ENCODE measurements at regions not wholly inside any gene's neighbourhood (a gene's known extent, or its start where the extent isn't known, plus 50 kb on each side); places are given as distances from the start of the nearest gene placed in this dataset.
"Not testable (repeated sequence)": the region's sequence is repeated elsewhere in the genome, so short reads cannot be mapped to it uniquely, and the experiment has no call there.

- Histone ChIP-seq H3K27me3 (ENCODE audit: control insufficient read depth, insufficient read depth) (no peaks in the 10 kb centered on the region), H3K4me3 (ENCODE audit: low read length) (no peak overlapping the region), H3K4me1 (ENCODE audit: control insufficient read depth, insufficient read depth, low read length) (peaks cover 1% of the 10 kb centered on the region), H3K27ac (ENCODE audit: low read length) (no peak overlapping the region), H3K9me3 (ENCODE audit: control insufficient read depth, low read length) (no peaks in the 10 kb centered on the region)
- intact Hi-C loops (cut with DNase I): no loop called here
- DNase-seq (no peak), ATAC-seq (no peak)
- WGBS: 87% methylated on average over 5 of the region's 5 CpGs
Observed at GRCh38 chr3:3648988-3649679, 150.1 kb upstream of the LRRN1 start.

- 73% methylated on average over 2 of the region's 2 CpGs for WGBS
- Histone ChIP-seq H3K27ac (ENCODE audit: low read length) (no peak overlapping the region), H3K4me3 (ENCODE audit: low read length) (no peak overlapping the region), H3K9me3 (ENCODE audit: control insufficient read depth, low read length) (no peaks in the 10 kb centered on the region), H3K27me3 (ENCODE audit: control insufficient read depth, insufficient read depth) (no peaks in the 10 kb centered on the region), H3K4me1 (ENCODE audit: control insufficient read depth, insufficient read depth, low read length) (peaks cover 1% of the 10 kb centered on the region)
- intact Hi-C loops (cut with DNase I): no loop called here
- ATAC-seq: no peak
- no peak for DNase-seq
Observed at GRCh38 chr3:3646934-3647333, 152.3 kb upstream of the LRRN1 start.

- H3K27ac ChIP-seq (ENCODE audit: low read length); H3K27me3 ChIP-seq (ENCODE audit: control insufficient read depth, insufficient read depth); H3K9me3 ChIP-seq (ENCODE audit: control insufficient read depth, low read length); intact Hi-C loops (cut with DNase I); H3K4me1 ChIP-seq (ENCODE audit: control insufficient read depth, insufficient read depth, low read length); ATAC-seq; DNase-seq; H3K4me3 ChIP-seq (ENCODE audit: low read length): not testable (repeated sequence)
- WGBS: 82% methylated on average over 13 of the region's 13 CpGs
Observed at GRCh38 chr3:3646103-3646844, 153.0 kb upstream of the LRRN1 start.

- 73% methylated on average over 5 of the region's 5 CpGs for WGBS
- Histone ChIP-seq H3K4me1 (ENCODE audit: control insufficient read depth, insufficient read depth, low read length) (no peaks in the 10 kb centered on the region), H3K27me3 (ENCODE audit: control insufficient read depth, insufficient read depth) (no peaks in the 10 kb centered on the region), H3K4me3 (ENCODE audit: low read length) (no peak overlapping the region), H3K9me3 (ENCODE audit: control insufficient read depth, low read length) (no peaks in the 10 kb centered on the region), H3K27ac (ENCODE audit: low read length) (no peak overlapping the region)
- no peak for ATAC-seq
- DNase-seq: no peak
- intact Hi-C loops (cut with DNase I): no loop called here
Observed at GRCh38 chr3:3641877-3642455, 157.3 kb upstream of the LRRN1 start.

- WGBS: 83% methylated on average over 2 of the region's 2 CpGs
- Histone ChIP-seq H3K27me3 (ENCODE audit: control insufficient read depth, insufficient read depth) (no peaks in the 10 kb centered on the region), H3K4me3 (ENCODE audit: low read length) (no peak overlapping the region), H3K27ac (ENCODE audit: low read length) (no peak overlapping the region), H3K9me3 (ENCODE audit: control insufficient read depth, low read length) (no peaks in the 10 kb centered on the region), H3K4me1 (ENCODE audit: control insufficient read depth, insufficient read depth, low read length) (no peaks in the 10 kb centered on the region)
- DNase-seq (no peak), ATAC-seq (no peak)
- intact Hi-C loops (cut with DNase I): no loop called here
Observed at GRCh38 chr3:3639078-3639477, 160.2 kb upstream of the LRRN1 start.

GRCh38 chr3:3636815-3637214 is 162.4 kb upstream of the LRRN1 start:
- DNase-seq (no peak), ATAC-seq (no peak)
- intact Hi-C loops (cut with DNase I): no loop called here
- H3K27me3 ChIP-seq (ENCODE audit: control insufficient read depth, insufficient read depth): no peaks in the 10 kb centered on the region
- no peaks in the 10 kb centered on the region for H3K4me1 ChIP-seq (ENCODE audit: control insufficient read depth, insufficient read depth, low read length)
- H3K9me3 ChIP-seq (ENCODE audit: control insufficient read depth, low read length): no peaks in the 10 kb centered on the region
- WGBS: 63% methylated on average over 2 of the region's 2 CpGs
- no peak overlapping the region for H3K4me3 ChIP-seq (ENCODE audit: low read length)
- no peak overlapping the region for H3K27ac ChIP-seq (ENCODE audit: low read length)

GRCh38 chr3:3635109-3635508 is 164.1 kb upstream of the LRRN1 start:
- DNase-seq: no peak
- intact Hi-C loops (cut with DNase I): no loop called here
- 68% methylated on average over 1 of the region's 1 CpG for WGBS
- ATAC-seq: no peak
- H3K4me1 ChIP-seq (ENCODE audit: control insufficient read depth, insufficient read depth, low read length): no peaks in the 10 kb centered on the region
- H3K27ac ChIP-seq (ENCODE audit: low read length): no peak overlapping the region
- no peaks in the 10 kb centered on the region for H3K9me3 ChIP-seq (ENCODE audit: control insufficient read depth, low read length)
- H3K4me3 ChIP-seq (ENCODE audit: low read length): no peak overlapping the region
- H3K27me3 ChIP-seq (ENCODE audit: control insufficient read depth, insufficient read depth): no peaks in the 10 kb centered on the region

GRCh38 chr3:3634326-3634725 is 164.9 kb upstream of the LRRN1 start:
- H3K9me3 ChIP-seq (ENCODE audit: control insufficient read depth, low read length): no peaks in the 10 kb centered on the region
- intact Hi-C loops (cut with DNase I): no loop called here

GRCh38 chr3:3633761-3634160 is 165.5 kb upstream of the LRRN1 start:
- DNase-seq: no peak
- Histone ChIP-seq H3K27ac (ENCODE audit: low read length) (no peak overlapping the region), H3K4me3 (ENCODE audit: low read length) (no peak overlapping the region), H3K27me3 (ENCODE audit: control insufficient read depth, insufficient read depth) (no peaks in the 10 kb centered on the region), H3K4me1 (ENCODE audit: control insufficient read depth, insufficient read depth, low read length) (no peaks in the 10 kb centered on the region), H3K9me3 (ENCODE audit: control insufficient read depth, low read length) (no peaks in the 10 kb centered on the region)
- WGBS: 63% methylated on average over 2 of the region's 2 CpGs
- intact Hi-C loops (cut with DNase I): no loop called here
- ATAC-seq: no peak

More at GRCh38 chr3:3634326-3634725, 164.9 kb upstream of the LRRN1 start:
- whole genome bisulfite sequencing: 95% methylated on average over 6 of the region's 6 CpGs
- H3K27ac ChIP-seq (ENCODE audit: low read length): no peak overlapping the region
- H3K27me3 ChIP-seq (ENCODE audit: control insufficient read depth, insufficient read depth): no peaks in the 10 kb centered on the region
- DNase-seq (no peak), ATAC-seq (no peak)
- H3K4me1 ChIP-seq (ENCODE audit: control insufficient read depth, insufficient read depth, low read length): no peaks in the 10 kb centered on the region
- no peak overlapping the region for H3K4me3 ChIP-seq (ENCODE audit: low read length)

GRCh38 chr3:3632449-3632848 is 166.8 kb upstream of the LRRN1 start:
- intact Hi-C loops (cut with DNase I): no loop called here
- Histone ChIP-seq H3K4me1 (ENCODE audit: control insufficient read depth, insufficient read depth, low read length) (no peaks in the 10 kb centered on the region), H3K27ac (ENCODE audit: low read length) (no peak overlapping the region), H3K4me3 (ENCODE audit: low read length) (no peak overlapping the region), H3K27me3 (ENCODE audit: control insufficient read depth, insufficient read depth) (no peaks in the 10 kb centered on the region), H3K9me3 (ENCODE audit: control insufficient read depth, low read length) (no peaks in the 10 kb centered on the region)
- DNase-seq (no peak), ATAC-seq (no peak)
- WGBS: 70% methylated on average over 2 of the region's 2 CpGs

- DNase-seq: no peak
- Histone ChIP-seq H3K27ac (ENCODE audit: low read length) (no peak overlapping the region), H3K4me3 (ENCODE audit: low read length) (no peak overlapping the region), H3K9me3 (ENCODE audit: control insufficient read depth, low read length) (no peaks in the 10 kb centered on the region), H3K4me1 (ENCODE audit: control insufficient read depth, insufficient read depth, low read length) (no peaks in the 10 kb centered on the region), H3K27me3 (ENCODE audit: control insufficient read depth, insufficient read depth) (no peaks in the 10 kb centered on the region)
- no peak for ATAC-seq
- 78% methylated on average over 4 of the region's 4 CpGs for WGBS
- intact Hi-C loops (cut with DNase I): no loop called here
Observed at GRCh38 chr3:3631114-3631513, 168.1 kb upstream of the LRRN1 start.

All from right cardiac atrium (tissue), 5 donors.